Mesendoderm (in vitro differentiated cells): ENCODE measurements at regions not wholly inside any gene's neighbourhood (a gene's known extent, or its start where the extent isn't known, plus 50 kb on each side); places are given as distances from the start of the nearest gene placed in this dataset.
"Not testable (repeated sequence)": the region's sequence is repeated elsewhere in the genome, so short reads cannot be mapped to it uniquely, and the experiment has no call there.

Experiments used
- DNase-seq: peaks from one replicate; pipeline ENCODE4 v3.0.0; 2013
- H2AK5ac ChIP-seq: 2 replicates; pipeline ENCODE4 v1.6.1; 2013; ENCODE audit warnings: low read length, inconsistent platforms
- H2BK120ac ChIP-seq: 2 replicates; pipeline ENCODE4 v1.6.1; 2013; ENCODE audit warnings: low read depth, mild to moderate bottlenecking, low read length, moderate library complexity, mixed read lengths
- H2BK15ac ChIP-seq: replicated peaks from 2 replicates; pipeline ENCODE4 v1.6.1; 2013; ENCODE audit warnings: low read depth, mild to moderate bottlenecking, moderate library complexity
- H2BK5ac ChIP-seq: 2 replicates; pipeline ENCODE4 v1.6.1; 2013; ENCODE audit warnings: low read length, inconsistent platforms
- H3K18ac ChIP-seq: 2 replicates; pipeline ENCODE4 v1.6.1; 2013; ENCODE audit warnings: mild to moderate bottlenecking, low read length, mixed read lengths
- H3K23ac ChIP-seq: one replicate; pipeline ENCODE4 v1.6.1; 2013; ENCODE audit warnings: low read length
- H3K27ac ChIP-seq: 2 replicates; pipeline ENCODE4 v1.5.1; 2013; ENCODE audit warnings: low read depth, mild to moderate bottlenecking, inconsistent platforms, low read length, moderate library complexity
- H3K27me3 ChIP-seq: 2 replicates; pipeline ENCODE4 v1.6.1; 2013; ENCODE audit warnings: low read length, control low read depth, mild to moderate bottlenecking, inconsistent platforms; ENCODE audit not compliant: insufficient read depth, poor library complexity
- H3K36me3 ChIP-seq: 2 replicates; pipeline ENCODE4 v1.6.1; 2013; ENCODE audit warnings: low read length, inconsistent platforms; ENCODE audit not compliant: control insufficient read depth, insufficient read depth
- H3K4ac ChIP-seq: one replicate; pipeline ENCODE4 v1.6.1; 2013; ENCODE audit warnings: low read depth, mild to moderate bottlenecking, low read length, moderate library complexity
- H3K4me1 ChIP-seq: 2 replicates; pipeline ENCODE4 v1.6.1; 2013; ENCODE audit warnings: low read depth, low read length, inconsistent platforms; ENCODE audit not compliant: control insufficient read depth
- H3K4me2 ChIP-seq: 2 replicates; pipeline ENCODE4 v1.6.1; 2013; ENCODE audit warnings: low read length
- H3K4me3 ChIP-seq: 2 replicates; pipeline ENCODE4 v1.5.1; 2013; ENCODE audit warnings: mild to moderate bottlenecking, low read length
- H3K56ac ChIP-seq: one replicate; pipeline ENCODE4 v1.6.1; 2013; ENCODE audit warnings: low read length
- H3K79me1 ChIP-seq: 2 replicates; pipeline ENCODE4 v1.6.1; 2013; ENCODE audit warnings: low read length, inconsistent platforms
- H3K79me2 ChIP-seq: 2 replicates; pipeline ENCODE4 v1.6.1; 2013; ENCODE audit warnings: mild to moderate bottlenecking, low read length; ENCODE audit not compliant: control insufficient read depth, insufficient read depth
- H3K9ac ChIP-seq: 2 replicates; pipeline ENCODE4 v1.6.1; 2013; ENCODE audit warnings: low read length, inconsistent platforms
- H4K5ac ChIP-seq: one replicate; pipeline ENCODE4 v1.6.1; 2013; ENCODE audit warnings: low read length
- H4K8ac ChIP-seq: one replicate; pipeline ENCODE4 v1.6.1; 2013; ENCODE audit warnings: low read depth, mild to moderate bottlenecking, control low read depth, low read length, moderate library complexity
- WGBS: extraction: QIAGEN DNeasy Blood & Tissue Kit; methylation state at CpG from one replicate; pipeline ENCODE4 v1.1.7; 2013; ENCODE audit warnings: low lambda C conversion rate, missing lambda C conversion rate; ENCODE audit not compliant: insufficient coverage; ENCODE audit errors: extremely low coverage; 5-methylcytosine and 5-hydroxymethylcytosine counted together

DNA sequence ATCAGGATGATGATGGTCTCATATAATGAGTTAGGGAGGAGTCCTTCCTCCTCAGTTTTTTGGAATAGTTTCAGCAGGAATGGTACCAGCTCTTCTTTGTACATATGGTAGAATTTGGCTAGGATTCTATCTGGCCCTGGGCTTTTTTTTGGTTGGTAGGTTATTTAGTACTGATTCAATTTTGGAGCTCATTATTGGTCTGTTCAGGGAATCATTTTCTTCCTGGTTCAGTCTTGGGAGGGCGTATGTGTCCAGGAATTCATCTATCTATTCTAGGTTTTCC, 73.3 kb upstream of the BOD1L1 start:
- WGBS, result no CpG with 5 or more reads among the region's 1 CpG
- not testable (repeated sequence) for H3K4me3 ChIP-seq, H3K23ac ChIP-seq, H3K27me3 ChIP-seq, H2BK120ac ChIP-seq, H3K36me3 ChIP-seq, H2BK5ac ChIP-seq, H3K56ac ChIP-seq, H3K79me2 ChIP-seq, DNase-seq, H3K4me2 ChIP-seq, H4K8ac ChIP-seq, H3K27ac ChIP-seq, H3K79me1 ChIP-seq, H3K9ac ChIP-seq, H4K5ac ChIP-seq, H3K18ac ChIP-seq, H3K4me1 ChIP-seq, H3K4ac ChIP-seq, H2AK5ac ChIP-seq, H2BK15ac ChIP-seq

DNA sequence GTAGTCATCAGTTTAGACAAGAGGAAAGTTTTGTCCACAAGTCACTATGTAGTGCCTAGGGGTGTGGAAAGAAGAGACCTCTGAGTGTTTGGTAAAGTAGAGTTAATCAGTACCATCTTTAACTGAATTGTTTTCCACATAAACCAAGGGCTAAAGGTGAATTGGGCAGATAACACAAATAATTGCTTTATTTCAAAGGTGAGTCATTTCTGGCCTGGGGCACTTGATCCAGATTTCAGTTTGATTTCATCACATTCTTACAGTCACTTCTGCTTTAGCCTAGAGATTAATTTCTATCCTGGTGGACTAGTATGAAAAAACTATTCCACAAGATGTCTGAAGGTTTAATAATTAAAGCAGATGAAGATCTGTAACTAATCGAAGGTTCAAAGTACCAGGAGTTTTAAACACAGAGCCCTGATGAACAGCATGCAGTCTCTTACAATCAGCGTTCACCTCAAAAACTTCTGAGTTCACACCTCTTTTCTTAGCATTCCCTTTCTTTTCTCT, 74.5 kb upstream of the BOD1L1 start:
- Histone ChIP-seq H3K4ac (no peak overlapping the region), H3K27me3 (no peaks in the 10 kb centered on the region)
- DNase-seq, result peak; percentile 14

DNA sequence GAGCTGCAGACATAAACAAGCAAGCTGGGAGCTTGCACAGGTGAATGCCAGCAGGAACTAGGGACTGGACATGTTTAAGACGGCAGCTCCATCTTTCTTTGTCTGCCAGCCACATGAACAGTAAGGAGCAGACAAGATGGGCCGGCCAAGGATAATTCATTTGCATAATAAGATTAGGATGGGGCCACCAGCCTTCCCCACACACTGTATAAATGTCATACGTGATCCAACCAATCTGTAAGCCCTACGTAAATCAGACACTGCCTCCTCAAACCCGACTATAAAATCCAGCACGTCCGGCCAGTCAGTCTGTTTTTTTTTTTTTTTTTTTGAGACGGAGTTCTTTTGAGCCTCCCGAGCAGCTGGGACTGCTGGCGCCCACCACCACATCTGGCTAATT, 75.6 kb upstream of the BOD1L1 start:
- Histone ChIP-seq H3K4ac (no peak overlapping the region), H3K79me2 (no peaks in the 10 kb centered on the region), H3K18ac (no peak overlapping the region), H2AK5ac (no peak overlapping the region), H3K56ac (no peak overlapping the region), H3K36me3 (no peaks in the 10 kb centered on the region), H4K8ac (no peak overlapping the region), H3K27me3 (no peaks in the 10 kb centered on the region), H3K23ac (no peak overlapping the region), H3K4me3 (no peak overlapping the region), H3K27ac (no peak overlapping the region), H4K5ac (no peak overlapping the region), H3K4me1 (no peaks in the 10 kb centered on the region), H3K9ac (no peak overlapping the region), H3K4me2 (no peak overlapping the region), H3K79me1 (no peaks in the 10 kb centered on the region), H2BK15ac (no peak overlapping the region), H2BK5ac (no peak overlapping the region), H2BK120ac (no peak overlapping the region)
- WGBS, result no CpG with 5 or more reads among the region's 10 CpGs
- DNase-seq, result no peak

More for the DNA sequence above, 74.5 kb upstream of the BOD1L1 start:
- Histone ChIP-seq H3K4me2 (no peak overlapping the region), H4K5ac (no peak overlapping the region), H3K4me1 (no peaks in the 10 kb centered on the region), H3K4me3 (no peak overlapping the region), H3K23ac (no peak overlapping the region), H3K27ac (no peak overlapping the region), H2AK5ac (no peak overlapping the region), H3K18ac (no peak overlapping the region), H2BK15ac (no peak overlapping the region), H3K79me1 (no peaks in the 10 kb centered on the region), H3K56ac (no peak overlapping the region), H2BK5ac (no peak overlapping the region), H3K36me3 (no peaks in the 10 kb centered on the region), H3K9ac (no peak overlapping the region), H3K79me2 (no peaks in the 10 kb centered on the region), H2BK120ac (no peak overlapping the region), H4K8ac (no peak overlapping the region)
- WGBS, result no CpG with 5 or more reads among the region's 2 CpGs

- no CpG with 5 or more reads among the region's 2 CpGs for WGBS
- no peak overlapping the region for H3K27ac ChIP-seq
- no peak overlapping the region for H2BK15ac ChIP-seq
- no peaks in the 10 kb centered on the region for H3K4me1 ChIP-seq
- H3K27me3 ChIP-seq, result no peaks in the 10 kb centered on the region
- no peak overlapping the region for H2BK120ac ChIP-seq
- H4K8ac ChIP-seq, result no peak overlapping the region
- H3K36me3 ChIP-seq, result no peaks in the 10 kb centered on the region
- H3K4me3 ChIP-seq, result no peak overlapping the region
- no peak overlapping the region for H3K4me2 ChIP-seq
- no peak overlapping the region for H3K9ac ChIP-seq
- no peaks in the 10 kb centered on the region for H3K79me1 ChIP-seq
- no peak overlapping the region for H2BK5ac ChIP-seq
- no peak overlapping the region for H2AK5ac ChIP-seq
- no peak overlapping the region for H3K18ac ChIP-seq
- H3K23ac ChIP-seq, result no peak overlapping the region
- H3K79me2 ChIP-seq, result no peaks in the 10 kb centered on the region
- no peak for DNase-seq
- H4K5ac ChIP-seq, result no peak overlapping the region
- no peak overlapping the region for H3K4ac ChIP-seq
- H3K56ac ChIP-seq, result no peak overlapping the region
Measured at GRCh38 chr4:13704035-13704434, 76.5 kb upstream of the BOD1L1 start.

GRCh38 chr4:13704761-13705160, 77.2 kb upstream of the BOD1L1 start:
- Histone ChIP-seq H3K56ac (no peak overlapping the region), H2BK120ac (no peak overlapping the region), H2BK15ac (no peak overlapping the region), H3K4me2 (no peak overlapping the region), H4K8ac (no peak overlapping the region), H3K36me3 (no peaks in the 10 kb centered on the region), H3K27me3 (no peaks in the 10 kb centered on the region), H3K27ac (no peak overlapping the region), H3K79me2 (no peaks in the 10 kb centered on the region), H4K5ac (no peak overlapping the region), H3K9ac (no peak overlapping the region), H3K4me3 (no peak overlapping the region), H3K79me1 (no peaks in the 10 kb centered on the region), H3K4me1 (no peaks in the 10 kb centered on the region), H3K23ac (no peak overlapping the region), H2AK5ac (no peak overlapping the region), H3K4ac (no peak overlapping the region), H2BK5ac (no peak overlapping the region), H3K18ac (no peak overlapping the region)
- no peak for DNase-seq

DNA sequence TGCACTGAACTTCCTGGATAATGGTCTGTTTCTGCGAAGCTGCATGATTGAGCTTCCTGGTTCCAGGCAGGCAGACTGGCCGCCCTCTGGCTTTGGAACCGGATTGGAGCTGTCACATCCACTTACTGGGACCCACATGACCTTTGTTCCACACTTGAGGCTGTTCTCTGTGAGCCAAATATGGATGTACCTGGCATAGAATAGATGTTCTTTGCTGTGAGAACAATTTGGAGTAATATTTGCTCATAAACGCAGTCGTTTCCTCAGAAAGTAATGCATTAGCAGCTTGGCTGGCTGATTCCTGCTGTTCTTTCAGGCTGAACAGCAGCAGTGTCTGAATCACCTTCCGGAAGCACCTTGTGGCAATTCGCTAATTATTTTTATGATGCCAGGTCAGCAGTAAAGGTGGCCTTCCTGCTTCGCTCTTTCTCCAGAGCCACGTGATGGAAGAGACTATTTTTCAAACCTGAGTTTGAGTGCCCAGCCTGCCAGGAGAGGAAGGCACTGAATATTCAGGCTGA, 78.1 kb upstream of the BOD1L1 start:
- H3K79me2 ChIP-seq, result no peaks in the 10 kb centered on the region
- no peak overlapping the region for H4K5ac ChIP-seq
- no peak overlapping the region for H2BK5ac ChIP-seq
- H3K79me1 ChIP-seq, result no peaks in the 10 kb centered on the region
- no peak overlapping the region for H3K27ac ChIP-seq
- H3K18ac ChIP-seq, result no peak overlapping the region
- H2AK5ac ChIP-seq, result no peak overlapping the region
- no peak overlapping the region for H3K56ac ChIP-seq
- H3K4me1 ChIP-seq, result no peaks in the 10 kb centered on the region
- no peak overlapping the region for H4K8ac ChIP-seq
- no peak overlapping the region for H3K4ac ChIP-seq
- no peak overlapping the region for H2BK120ac ChIP-seq
- WGBS, result no CpG with 5 or more reads among the region's 9 CpGs
- no peak overlapping the region for H3K9ac ChIP-seq
- no peak overlapping the region for H3K23ac ChIP-seq
- no peaks in the 10 kb centered on the region for H3K36me3 ChIP-seq
- H3K4me3 ChIP-seq, result no peak overlapping the region
- H3K4me2 ChIP-seq, result no peak overlapping the region
- no peaks in the 10 kb centered on the region for H3K27me3 ChIP-seq
- peak; percentile 0 for DNase-seq
- no peak overlapping the region for H2BK15ac ChIP-seq
